ENCODE measurements at regions not wholly inside any gene's neighbourhood (a gene's known extent, or its start where the extent isn't known, plus 50 kb on each side); places are given as distances from the start of the nearest gene placed in this dataset.

DNA sequence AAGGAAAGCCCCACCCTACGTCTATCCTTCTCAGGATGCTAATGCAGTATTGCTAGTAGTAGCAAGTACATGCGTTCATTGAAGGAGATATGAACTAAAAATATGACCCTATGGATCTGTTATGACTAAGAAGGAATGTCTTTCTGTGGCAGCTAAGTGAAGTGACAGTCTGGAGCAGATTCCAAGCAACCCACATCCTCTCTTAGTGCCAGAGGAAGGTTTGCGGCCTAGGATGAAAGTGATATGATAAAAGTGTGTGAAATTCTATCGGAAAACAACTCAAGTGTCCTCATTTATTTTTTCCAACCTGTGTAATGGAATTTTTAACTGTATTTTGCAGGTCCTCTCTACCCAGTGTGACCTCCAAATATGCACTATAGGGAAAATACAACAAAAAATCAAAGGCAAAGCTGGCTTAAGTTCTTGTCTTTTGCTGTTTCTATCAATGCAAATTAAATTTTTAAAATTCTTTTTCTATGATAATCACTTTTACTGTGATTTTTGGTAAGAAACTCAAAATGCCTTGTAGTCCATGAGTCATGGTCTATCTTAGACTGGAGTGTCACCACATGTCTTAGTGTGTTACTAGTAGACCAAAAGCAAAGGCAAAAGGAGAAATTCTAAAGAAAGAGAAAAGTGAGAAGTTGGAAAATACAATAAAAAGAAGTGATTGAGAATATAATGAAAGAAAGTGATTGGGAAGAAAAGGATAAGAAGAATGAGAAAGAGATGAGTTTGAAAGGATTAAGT is 161.2 kb upstream of the TMCO5A start:
- DNase-seq = peak in 1 of 2 donors; percentile 32
- WGBS (ENCODE audit: extremely low coverage, insufficient coverage, insufficient read length) = no CpG with 5 or more reads among the region's 4 CpGs

DNA sequence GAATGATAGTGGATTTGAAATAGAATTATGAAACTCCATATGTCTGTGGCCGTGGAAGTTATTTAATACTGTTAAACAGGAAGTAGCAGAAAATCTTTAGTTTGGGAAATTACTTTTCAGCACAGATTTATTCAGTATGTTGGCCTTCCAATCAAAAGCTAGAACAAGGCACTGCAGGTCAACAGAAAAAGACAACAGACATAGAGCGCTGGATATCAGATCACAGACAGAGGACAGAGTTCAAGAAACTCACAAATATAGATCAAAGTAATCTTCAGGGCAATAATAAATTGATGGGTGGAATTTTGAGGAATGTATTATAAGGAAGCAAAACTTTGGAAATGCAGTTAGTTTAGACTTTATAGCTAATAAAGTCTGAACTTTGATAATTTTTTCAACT is 159.5 kb upstream of the TMCO5A start:
- no peak overlapping the region for H3K4me3 ChIP-seq (ENCODE audit: low read depth, low read length)
- no peak overlapping the region for H3K18ac ChIP-seq (ENCODE audit: low read length)
- no peaks in the 10 kb centered on the region for H3K79me2 ChIP-seq (ENCODE audit: control insufficient read depth, insufficient read depth, low read length, poor library complexity)
- H3K4me2 ChIP-seq (ENCODE audit: low read length) = no peak overlapping the region
- H2BK120ac ChIP-seq (ENCODE audit: insufficient read depth, low read length, poor library complexity) = no peak overlapping the region
- H3K4me1 ChIP-seq (ENCODE audit: control insufficient read depth in 1 of 2, insufficient read depth in 2 of 2, low read length in 2 of 2) = no peaks in the 10 kb centered on the region
- H3K36me3 ChIP-seq (ENCODE audit: control insufficient read depth in 1 of 2, insufficient read depth in 2 of 2, low read length in 2 of 2) = no peaks in the 10 kb centered on the region
- H4K8ac ChIP-seq (ENCODE audit: low read depth, low read length) = no peak overlapping the region
- H3K27ac ChIP-seq (ENCODE audit: low read depth, low read length) = no peak overlapping the region
- H2BK5ac ChIP-seq (ENCODE audit: low read depth, low read length, poor library complexity) = no peak overlapping the region
- H4K12ac ChIP-seq (ENCODE audit: low read depth, low read length) = no peak overlapping the region
- no peaks in the 10 kb centered on the region for H3K9me3 ChIP-seq (ENCODE audit: insufficient read depth, low read depth, low read length)
- no peaks in the 10 kb centered on the region for H3K79me1 ChIP-seq (ENCODE audit: low read length)
- no peak overlapping the region for H2AFZ ChIP-seq (ENCODE audit: insufficient read depth, low read length, poor library complexity)
- DNase-seq = no peak
- H3K27me3 ChIP-seq (ENCODE audit: insufficient read depth, low read length) = no peaks in the 10 kb centered on the region
- H2AK5ac ChIP-seq (ENCODE audit: low read length) = no peak overlapping the region
- WGBS (ENCODE audit: extremely low coverage, insufficient coverage, insufficient read length) = no CpG with 5 or more reads among the region's 2 CpGs
- no peak overlapping the region for H2BK12ac ChIP-seq (ENCODE audit: low read length)
- H3K9ac ChIP-seq (ENCODE audit: low read length) = no peak overlapping the region
- H3K14ac ChIP-seq (ENCODE audit: low read length) = no peak overlapping the region
- H4K91ac ChIP-seq (ENCODE audit: low read depth, low read length) = no peak overlapping the region
- H3K23ac ChIP-seq (ENCODE audit: low read length) = no peak overlapping the region
- H3K4ac ChIP-seq (ENCODE audit: low read depth, low read length) = no peak overlapping the region

More for the DNA sequence above, 161.2 kb upstream of the TMCO5A start:
- H3K27ac ChIP-seq (ENCODE audit: low read depth, low read length) = no peak overlapping the region
- H2AK5ac ChIP-seq (ENCODE audit: low read length) = no peak overlapping the region
- H4K91ac ChIP-seq (ENCODE audit: low read depth, low read length) = no peak overlapping the region
- no peak overlapping the region for H3K23ac ChIP-seq (ENCODE audit: low read length)
- H3K36me3 ChIP-seq (ENCODE audit: control insufficient read depth in 1 of 2, insufficient read depth in 2 of 2, low read length in 2 of 2) = no peaks in the 10 kb centered on the region
- H3K4me2 ChIP-seq (ENCODE audit: low read length) = no peak overlapping the region
- H2AFZ ChIP-seq (ENCODE audit: insufficient read depth, low read length, poor library complexity) = no peak overlapping the region
- H3K79me1 ChIP-seq (ENCODE audit: low read length) = no peaks in the 10 kb centered on the region
- no peak overlapping the region for H2BK12ac ChIP-seq (ENCODE audit: low read length)
- no peak overlapping the region for H3K4ac ChIP-seq (ENCODE audit: low read depth, low read length)
- H3K27me3 ChIP-seq (ENCODE audit: insufficient read depth, low read length) = no peaks in the 10 kb centered on the region
- H2BK5ac ChIP-seq (ENCODE audit: low read depth, low read length, poor library complexity) = no peak overlapping the region
- no peak overlapping the region for H4K8ac ChIP-seq (ENCODE audit: low read depth, low read length)
- H3K79me2 ChIP-seq (ENCODE audit: control insufficient read depth, insufficient read depth, low read length, poor library complexity) = no peaks in the 10 kb centered on the region
- H3K9me3 ChIP-seq (ENCODE audit: insufficient read depth, low read depth, low read length) = no peaks in the 10 kb centered on the region
- H3K14ac ChIP-seq (ENCODE audit: low read length) = no peak overlapping the region
- no peak overlapping the region for H2BK120ac ChIP-seq (ENCODE audit: insufficient read depth, low read length, poor library complexity)
- no peaks in the 10 kb centered on the region for H3K4me1 ChIP-seq (ENCODE audit: control insufficient read depth in 1 of 2, insufficient read depth in 2 of 2, low read length in 2 of 2)
- H4K12ac ChIP-seq (ENCODE audit: low read depth, low read length) = no peak overlapping the region
- H3K18ac ChIP-seq (ENCODE audit: low read length) = no peak overlapping the region
- H3K9ac ChIP-seq (ENCODE audit: low read length) = no peak overlapping the region
- no peak overlapping the region for H3K4me3 ChIP-seq (ENCODE audit: low read depth, low read length)

DNA sequence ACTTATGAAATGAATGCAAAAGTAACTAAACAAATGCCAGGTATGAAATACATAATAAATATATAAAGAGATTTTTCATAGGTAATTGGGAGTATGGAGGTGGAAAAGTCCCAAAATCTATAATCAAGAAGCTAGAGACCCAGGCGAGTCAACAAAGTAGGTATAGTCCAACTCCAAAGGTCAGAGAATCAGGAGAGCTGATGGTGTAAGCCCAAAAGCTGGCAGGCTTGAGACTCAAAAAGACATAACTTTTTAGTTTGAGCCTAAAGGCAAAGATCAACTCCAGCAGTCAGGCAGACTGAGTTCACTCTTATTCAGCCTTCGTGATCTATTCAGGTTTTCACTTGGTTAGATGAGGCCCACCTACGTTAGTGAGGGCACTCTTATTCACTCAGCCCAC is 157.4 kb upstream of the TMCO5A start:
- H3K14ac ChIP-seq (ENCODE audit: low read length) = no peak overlapping the region
- no peaks in the 10 kb centered on the region for H3K4me1 ChIP-seq (ENCODE audit: control insufficient read depth in 1 of 2, insufficient read depth in 2 of 2, low read length in 2 of 2)
- H3K4me2 ChIP-seq (ENCODE audit: low read length) = no peak overlapping the region
- H3K9me3 ChIP-seq (ENCODE audit: insufficient read depth, low read depth, low read length) = no peaks in the 10 kb centered on the region
- H3K4ac ChIP-seq (ENCODE audit: low read depth, low read length) = no peak overlapping the region
- no peak overlapping the region for H2BK5ac ChIP-seq (ENCODE audit: low read depth, low read length, poor library complexity)
- H2BK120ac ChIP-seq (ENCODE audit: insufficient read depth, low read length, poor library complexity) = no peak overlapping the region
- H3K23ac ChIP-seq (ENCODE audit: low read length) = no peak overlapping the region
- no peak overlapping the region for H4K8ac ChIP-seq (ENCODE audit: low read depth, low read length)
- H3K27ac ChIP-seq (ENCODE audit: low read depth, low read length) = no peak overlapping the region
- no peak overlapping the region for H3K18ac ChIP-seq (ENCODE audit: low read length)
- WGBS (ENCODE audit: extremely low coverage, insufficient coverage, insufficient read length) = no CpG with 5 or more reads among the region's 3 CpGs
- H3K79me1 ChIP-seq (ENCODE audit: low read length) = no peaks in the 10 kb centered on the region
- no peak overlapping the region for H2AK5ac ChIP-seq (ENCODE audit: low read length)
- H4K91ac ChIP-seq (ENCODE audit: low read depth, low read length) = no peak overlapping the region
- no peak overlapping the region for H3K9ac ChIP-seq (ENCODE audit: low read length)
- no peak overlapping the region for H3K4me3 ChIP-seq (ENCODE audit: low read depth, low read length)
- H3K27me3 ChIP-seq (ENCODE audit: insufficient read depth, low read length) = no peaks in the 10 kb centered on the region
- DNase-seq = no peak
- H2AFZ ChIP-seq (ENCODE audit: insufficient read depth, low read length, poor library complexity) = no peak overlapping the region
- H4K12ac ChIP-seq (ENCODE audit: low read depth, low read length) = no peak overlapping the region
- no peaks in the 10 kb centered on the region for H3K79me2 ChIP-seq (ENCODE audit: control insufficient read depth, insufficient read depth, low read length, poor library complexity)
- no peaks in the 10 kb centered on the region for H3K36me3 ChIP-seq (ENCODE audit: control insufficient read depth in 1 of 2, insufficient read depth in 2 of 2, low read length in 2 of 2)
- H2BK12ac ChIP-seq (ENCODE audit: low read length) = no peak overlapping the region

GRCh38 chr15:37783290-37783689 is 151.2 kb upstream of the TMCO5A start:
- Histone ChIP-seq H3K36me3 (ENCODE audit: control insufficient read depth in 1 of 2, insufficient read depth in 2 of 2, low read length in 2 of 2) (no peaks in the 10 kb centered on the region), H2AK5ac (ENCODE audit: low read length) (no peak overlapping the region), H3K27ac (ENCODE audit: low read depth, low read length) (no peak overlapping the region), H3K9me3 (ENCODE audit: insufficient read depth, low read depth, low read length) (no peaks in the 10 kb centered on the region), H2AFZ (ENCODE audit: insufficient read depth, low read length, poor library complexity) (no peak overlapping the region), H3K14ac (ENCODE audit: low read length) (no peak overlapping the region), H3K18ac (ENCODE audit: low read length) (no peak overlapping the region), H3K4ac (ENCODE audit: low read depth, low read length) (no peak overlapping the region), H3K27me3 (ENCODE audit: insufficient read depth, low read length) (no peaks in the 10 kb centered on the region), H3K23ac (ENCODE audit: low read length) (no peak overlapping the region), H3K79me1 (ENCODE audit: low read length) (no peaks in the 10 kb centered on the region), H4K12ac (ENCODE audit: low read depth, low read length) (no peak overlapping the region), H4K91ac (ENCODE audit: low read depth, low read length) (no peak overlapping the region), H3K4me1 (ENCODE audit: control insufficient read depth in 1 of 2, insufficient read depth in 2 of 2, low read length in 2 of 2) (no peaks in the 10 kb centered on the region), H2BK12ac (ENCODE audit: low read length) (no peak overlapping the region), H3K4me3 (ENCODE audit: low read depth, low read length) (no peak overlapping the region), H2BK5ac (ENCODE audit: low read depth, low read length, poor library complexity) (no peak overlapping the region), H3K4me2 (ENCODE audit: low read length) (no peak overlapping the region), H3K9ac (ENCODE audit: low read length) (no peak overlapping the region), H3K79me2 (ENCODE audit: control insufficient read depth, insufficient read depth, low read length, poor library complexity) (peaks cover 2% of the 10 kb centered on the region), H4K8ac (ENCODE audit: low read depth, low read length) (no peak overlapping the region), H2BK120ac (ENCODE audit: insufficient read depth, low read length, poor library complexity) (no peak overlapping the region)
- DNase-seq = no peak
- no CpG with 5 or more reads among the region's 2 CpGs for WGBS (ENCODE audit: extremely low coverage, insufficient coverage, insufficient read length)

Measured in trophoblast cell (in vitro differentiated cells and primary cell).